ENCODE measurements at regions not wholly inside any gene's neighbourhood (a gene's known extent, or its start where the extent isn't known, plus 50 kb on each side); places are given as distances from the start of the nearest gene placed in this dataset.

DNA sequence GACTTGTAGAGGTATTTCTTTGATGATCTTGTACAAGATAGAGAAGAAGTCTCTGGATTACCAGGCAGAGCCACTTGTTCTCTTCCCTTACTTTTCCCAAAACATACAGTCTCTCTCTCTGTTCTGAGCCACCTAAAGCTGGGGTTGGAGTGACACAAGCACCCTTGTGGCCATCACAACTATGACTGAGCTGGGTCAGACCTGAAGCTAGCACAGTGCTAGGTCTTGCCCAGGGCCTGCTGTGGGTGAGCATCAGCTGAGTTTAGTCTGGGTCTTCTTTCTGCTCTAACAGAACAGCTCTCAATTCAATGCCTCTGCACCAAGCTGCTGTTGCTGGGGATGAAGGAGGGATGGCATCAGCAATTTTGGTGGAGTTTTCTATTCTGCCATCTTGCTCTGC, 110.2 kb downstream of the HTR1B start:
- TF ChIP-seq, protein P1, sequence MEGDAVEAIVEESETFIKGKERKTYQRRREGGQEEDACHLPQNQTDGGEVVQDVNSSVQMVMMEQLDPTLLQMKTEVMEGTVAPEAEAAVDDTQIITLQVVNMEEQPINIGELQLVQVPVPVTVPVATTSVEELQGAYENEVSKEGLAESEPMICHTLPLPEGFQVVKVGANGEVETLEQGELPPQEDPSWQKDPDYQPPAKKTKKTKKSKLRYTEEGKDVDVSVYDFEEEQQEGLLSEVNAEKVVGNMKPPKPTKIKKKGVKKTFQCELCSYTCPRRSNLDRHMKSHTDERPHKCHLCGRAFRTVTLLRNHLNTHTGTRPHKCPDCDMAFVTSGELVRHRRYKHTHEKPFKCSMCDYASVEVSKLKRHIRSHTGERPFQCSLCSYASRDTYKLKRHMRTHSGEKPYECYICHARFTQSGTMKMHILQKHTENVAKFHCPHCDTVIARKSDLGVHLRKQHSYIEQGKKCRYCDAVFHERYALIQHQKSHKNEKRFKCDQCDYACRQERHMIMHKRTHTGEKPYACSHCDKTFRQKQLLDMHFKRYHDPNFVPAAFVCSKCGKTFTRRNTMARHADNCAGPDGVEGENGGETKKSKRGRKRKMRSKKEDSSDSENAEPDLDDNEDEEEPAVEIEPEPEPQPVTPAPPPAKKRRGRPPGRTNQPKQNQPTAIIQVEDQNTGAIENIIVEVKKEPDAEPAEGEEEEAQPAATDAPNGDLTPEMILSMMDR (conservative IDR thresholded peaks at IDR 0.05), result no peak
- TF ChIP-seq EZH2 (IDR thresholded peaks at IDR 0.05; ENCODE audit: low read depth), result no peak
